BE2C (cell line): ENCODE measurements at regions not wholly inside any gene's neighbourhood (a gene's known extent, or its start where the extent isn't known, plus 50 kb on each side); places are given as distances from the start of the nearest gene placed in this dataset.
"Not testable (repeated sequence)": the region's sequence is repeated elsewhere in the genome, so short reads cannot be mapped to it uniquely, and the experiment has no call there.

Experiments used
- DNase-seq: peaks from one replicate; pipeline ENCODE4 v3.0.0-alpha.2; 2020
- H3K27me3 ChIP-seq: fragments of 250-450 bp; sonication (Bioruptor Pico); 2 replicates; pipeline ENCODE4 v1.5.1; 2020; ENCODE audit warnings: mild to moderate bottlenecking
- H3K36me3 ChIP-seq: fragments of 250-450 bp; sonication (Bioruptor Pico); 2 replicates; pipeline ENCODE4 v1.5.1; 2020; ENCODE audit warnings: mild to moderate bottlenecking
- H3K4me1 ChIP-seq: fragments of 250-450 bp; sonication (Bioruptor Pico); 2 replicates; pipeline ENCODE4 v1.5.1; 2020
- H3K4me3 ChIP-seq: 2 replicates; pipeline ENCODE4 v1.5.1; 2011; ENCODE audit warnings: low read depth, low read length
- H3K9me3 ChIP-seq: fragments of 250-450 bp; sonication (Bioruptor Pico); 2 replicates; pipeline ENCODE4 v1.5.1; 2020
- CTCF ChIP-seq: IDR thresholded peaks from 2 replicates; pipeline ENCODE4 v1.5.1; 2012; ENCODE audit warnings: mild to moderate bottlenecking, low read depth, low read length

- TF ChIP-seq CTCF = no peak
- no peak for DNase-seq
These were observed 75.1 kb upstream of the GOT2 start for GRCh38 chr16:58809213-58809612.

GRCh38 chr16:58807276-58807675, 73.2 kb upstream of the GOT2 start:
- no peaks in the 10 kb centered on the region for H3K36me3 ChIP-seq

More at GRCh38 chr16:58809213-58809612, 75.1 kb upstream of the GOT2 start:
- H3K4me3 ChIP-seq = no peak overlapping the region
- no peaks in the 10 kb centered on the region for H3K9me3 ChIP-seq
- no peaks in the 10 kb centered on the region for H3K36me3 ChIP-seq
- H3K27me3 ChIP-seq = no peaks in the 10 kb centered on the region
- no peaks in the 10 kb centered on the region for H3K4me1 ChIP-seq

GRCh38 chr16:58801838-58802237, 67.7 kb upstream of the GOT2 start:
- no peak overlapping the region for H3K4me3 ChIP-seq
- no peak for TF ChIP-seq CTCF
- no peak for DNase-seq
- H3K27me3 ChIP-seq = no peaks in the 10 kb centered on the region
- H3K9me3 ChIP-seq = no peaks in the 10 kb centered on the region
- no peaks in the 10 kb centered on the region for H3K4me1 ChIP-seq
- no peaks in the 10 kb centered on the region for H3K36me3 ChIP-seq

More at GRCh38 chr16:58807276-58807675, 73.2 kb upstream of the GOT2 start:
- no peak for TF ChIP-seq CTCF
- DNase-seq = no peak
- Histone ChIP-seq H3K4me1 (no peaks in the 10 kb centered on the region), H3K4me3 (no peak overlapping the region), H3K27me3 (no peaks in the 10 kb centered on the region), H3K9me3 (no peaks in the 10 kb centered on the region)

GRCh38 chr16:58797137-58797801, 63.2 kb upstream of the GOT2 start:
- H3K9me3 ChIP-seq = no peaks in the 10 kb centered on the region
- no peak overlapping the region for H3K4me3 ChIP-seq
- no peak for DNase-seq
- H3K36me3 ChIP-seq = no peaks in the 10 kb centered on the region
- TF ChIP-seq CTCF = no peak
- no peaks in the 10 kb centered on the region for H3K27me3 ChIP-seq
- no peaks in the 10 kb centered on the region for H3K4me1 ChIP-seq

GRCh38 chr16:58793366-58793765, 59.2 kb upstream of the GOT2 start:
- Histone ChIP-seq H3K4me3 (no peak overlapping the region), H3K9me3 (no peaks in the 10 kb centered on the region), H3K36me3 (no peaks in the 10 kb centered on the region), H3K4me1 (no peaks in the 10 kb centered on the region), H3K27me3 (no peaks in the 10 kb centered on the region; the same call in 1 of the 2 replicates)
- no peak for TF ChIP-seq CTCF
- DNase-seq = no peak

GRCh38 chr16:58792188-58792587, 58.1 kb upstream of the GOT2 start:
- no peaks in the 10 kb centered on the region for H3K9me3 ChIP-seq

GRCh38 chr16:58790816-58791557, 56.9 kb upstream of the GOT2 start:
- not testable (repeated sequence) for H3K4me3 ChIP-seq, H3K36me3 ChIP-seq, H3K27me3 ChIP-seq

More at GRCh38 chr16:58792188-58792587, 58.1 kb upstream of the GOT2 start:
- no peak for TF ChIP-seq CTCF
- Histone ChIP-seq H3K27me3 (no peaks in the 10 kb centered on the region; the same call in none of the 2 replicates), H3K36me3 (no peaks in the 10 kb centered on the region), H3K4me3 (no peak overlapping the region), H3K4me1 (no peaks in the 10 kb centered on the region)
- DNase-seq = no peak

More at GRCh38 chr16:58790816-58791557, 56.9 kb upstream of the GOT2 start:
- not testable (repeated sequence) for H3K4me1 ChIP-seq, DNase-seq, H3K9me3 ChIP-seq
